Right ventricle myocardium inferior (tissue), 1 donor: ENCODE measurements at regions not wholly inside any gene's neighbourhood (a gene's known extent, or its start where the extent isn't known, plus 50 kb on each side); places are given as distances from the start of the nearest gene placed in this dataset.

Source experiments
- ATAC-seq: fragments of 200-7000 bp; cut with Tn5 transposase; one replicate; pipeline ENCODE4 v1.9.1; 2020; ENCODE audit warnings: mild to moderate bottlenecking, moderate library complexity
- DNase-seq: peaks from one replicate; pipeline ENCODE4 v3.0.0; 2021; ENCODE audit errors: missing footprints
- intact Hi-C: fragments of 100-400 bp; cut with DNase I; formaldehyde crosslinking; loops from one replicate; pipeline ENCODE4 v1.11.0; 2022
- donor health status: DM: no; HTN: yes; CAD: no; lungs with severe emphysema.

DNA sequence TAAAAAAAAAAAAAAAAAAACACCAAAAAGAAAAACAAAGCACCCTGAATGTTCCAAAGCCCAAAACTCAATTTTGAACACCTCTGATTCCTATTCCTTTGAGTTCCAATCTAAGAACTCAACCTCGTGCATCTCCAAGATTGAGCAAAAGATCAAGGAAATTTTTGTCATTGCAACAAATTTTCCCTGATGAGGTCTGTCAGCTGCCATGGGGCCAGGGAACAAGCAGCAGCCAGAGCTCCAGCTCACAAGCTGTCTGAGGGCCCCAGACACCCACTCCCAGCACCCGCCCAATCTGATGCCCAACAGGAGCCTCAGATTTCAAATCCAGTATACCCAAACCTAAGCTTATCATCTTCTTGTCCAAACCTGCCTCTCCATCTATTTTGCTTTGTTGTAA is 87.6 kb upstream of the ACP3 start:
- DNase-seq (no peak), ATAC-seq (no peak)
- intact Hi-C loops, result no loop called here

DNA sequence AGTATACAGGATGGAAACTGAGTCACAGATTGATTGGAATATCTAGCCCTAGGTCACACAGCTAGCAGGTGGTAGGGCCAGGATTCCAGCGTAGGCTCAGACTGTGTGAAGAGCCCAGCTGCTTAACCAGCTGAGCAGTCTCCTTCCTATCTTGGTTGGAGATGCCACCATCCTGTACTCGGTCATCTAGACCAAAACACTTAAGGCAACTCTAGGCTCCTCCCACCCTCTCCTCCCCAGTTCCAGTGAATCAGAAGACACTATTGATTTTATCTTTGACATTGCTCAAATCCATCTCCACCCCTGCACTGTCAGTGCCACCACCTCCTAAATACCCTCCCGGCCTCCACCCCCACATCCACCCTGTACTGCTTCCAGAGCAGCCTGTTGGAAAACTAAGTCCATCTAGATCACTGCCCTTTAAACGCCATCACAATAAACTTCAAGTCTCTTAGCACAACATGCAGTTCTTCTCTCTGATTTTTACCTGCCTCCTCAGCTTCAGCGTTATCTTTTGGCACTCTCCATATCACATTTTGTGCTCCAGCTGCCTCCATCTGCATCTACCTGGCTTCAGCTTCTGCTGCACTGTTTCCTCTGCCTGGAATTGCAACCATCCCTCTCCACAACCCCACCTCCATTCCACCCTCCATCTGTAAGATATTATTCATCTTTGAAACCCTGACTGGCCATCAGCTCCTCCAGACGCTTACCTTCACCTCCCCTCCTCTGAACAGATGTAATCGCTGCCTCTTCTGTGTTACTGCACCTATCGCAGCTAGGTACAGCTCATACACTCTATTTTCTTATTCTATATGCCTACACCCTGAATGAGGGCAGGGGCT is 86.8 kb upstream of the ACP3 start:
- intact Hi-C loops, result no loop called here
- no peak for ATAC-seq
- DNase-seq, result no peak

DNA sequence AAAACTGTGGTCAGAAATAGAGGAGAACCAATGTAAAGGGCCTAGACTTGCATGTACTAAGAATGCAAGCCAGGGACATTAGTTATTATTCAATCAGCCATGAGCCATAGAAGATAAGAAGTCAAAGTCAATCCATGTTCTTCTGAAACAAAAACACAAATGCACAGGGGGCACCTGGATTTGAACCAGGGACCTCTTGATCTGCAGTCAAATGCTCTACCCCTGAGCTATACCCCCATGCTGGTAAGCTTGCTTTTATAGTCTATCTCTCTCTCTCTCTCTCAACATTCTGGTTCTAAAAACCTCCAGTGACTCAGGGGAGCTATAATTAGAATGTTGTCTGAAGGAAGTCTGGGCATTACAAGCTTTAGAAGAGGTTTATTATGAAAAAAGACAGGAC is 85.6 kb upstream of the ACP3 start:
- DNase-seq, result no peak
- intact Hi-C loops, result no loop called here
- ATAC-seq, result peak; percentile 37

DNA sequence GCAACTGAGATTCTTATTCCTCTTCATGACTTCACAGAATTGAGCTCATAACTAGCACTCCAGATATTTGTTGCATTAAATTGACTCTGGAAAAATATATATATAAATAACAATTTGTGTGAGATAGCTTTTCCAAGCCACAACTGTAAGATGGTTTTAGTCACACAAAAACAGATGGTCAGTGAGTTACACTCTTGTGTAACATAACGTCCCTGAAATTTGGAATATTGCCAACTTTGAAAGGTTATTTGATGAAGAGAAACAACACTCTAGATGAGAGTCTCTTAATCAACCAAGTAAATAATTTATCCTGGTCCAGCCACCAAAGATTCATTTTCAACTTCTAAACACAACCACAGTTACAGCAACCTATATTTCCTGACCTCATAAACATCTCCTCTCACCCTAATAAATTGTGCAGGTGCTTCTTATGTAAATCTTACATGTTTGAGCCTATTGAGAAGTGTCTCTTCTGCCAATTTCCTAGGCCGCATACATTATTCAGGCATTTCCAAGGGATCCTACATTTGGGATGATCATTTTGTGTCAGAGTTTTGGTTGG is 84.9 kb upstream of the ACP3 start:
- intact Hi-C loops, result no loop called here
- DNase-seq (no peak), ATAC-seq (no peak)

DNA sequence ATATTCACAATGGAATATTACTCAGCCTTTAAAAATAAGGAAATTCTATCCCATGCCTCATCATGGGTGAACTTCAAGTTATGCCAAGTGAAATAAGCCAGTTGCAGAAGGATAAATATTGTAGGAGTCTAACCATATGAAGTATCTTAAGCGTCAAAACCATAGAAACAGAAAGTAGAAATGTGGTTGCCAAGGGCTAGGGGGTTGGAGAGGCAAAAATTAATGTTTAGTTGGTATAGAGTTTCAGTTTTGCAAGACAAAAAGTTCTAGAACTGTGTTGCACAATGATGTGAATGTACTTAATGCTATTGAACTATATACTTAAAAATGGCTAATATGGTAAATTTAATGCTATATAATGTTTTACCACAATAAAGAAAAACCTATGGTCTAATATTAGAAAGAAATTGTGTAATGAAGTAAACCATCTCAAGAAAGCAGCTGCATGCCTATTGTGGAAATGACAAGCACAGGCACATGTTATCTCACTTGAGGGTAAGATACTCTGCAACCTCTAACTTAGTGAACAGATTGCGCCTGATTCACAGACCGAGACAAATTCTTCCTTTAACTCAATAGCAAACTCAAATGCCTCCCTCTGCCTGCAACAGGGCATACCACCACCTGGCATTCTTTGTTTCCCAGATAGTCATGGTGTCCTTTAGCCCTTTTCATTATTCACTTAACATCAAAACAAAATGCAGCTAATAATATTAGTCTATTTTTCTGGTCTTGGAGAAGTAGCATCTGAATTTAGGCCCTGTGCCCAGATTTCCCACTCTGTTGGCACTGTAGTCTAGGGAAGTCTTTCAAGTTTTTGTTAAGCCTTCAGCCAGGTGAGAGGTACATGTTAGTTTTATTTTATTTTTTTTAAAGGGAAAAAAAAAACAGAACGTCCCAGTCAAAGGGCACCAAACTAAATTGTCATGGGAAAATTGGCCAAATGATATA is 80.2 kb upstream of the ACP3 start:
- DNase-seq (no peak), ATAC-seq (no peak)
- intact Hi-C loops, result no loop called here

DNA sequence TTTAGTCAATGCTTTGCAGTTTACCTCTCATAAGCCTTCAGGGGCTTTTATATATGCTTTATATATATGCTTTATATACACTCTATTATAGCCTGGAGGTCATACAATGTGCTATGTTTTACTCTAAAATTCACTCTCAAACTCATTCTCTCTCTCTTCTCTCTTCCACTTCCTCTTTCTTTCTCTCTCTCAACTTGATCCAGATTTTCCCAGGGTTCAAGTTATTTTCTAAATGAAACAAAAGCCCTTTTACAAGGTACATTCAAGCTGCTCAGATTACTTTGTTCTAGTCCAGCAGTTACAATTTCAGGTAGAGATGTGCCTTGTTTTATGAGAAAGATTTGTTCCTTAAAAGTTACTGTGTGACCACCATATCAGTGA is 79.6 kb upstream of the ACP3 start:
- intact Hi-C loops, result no loop called here
- ATAC-seq (no peak), DNase-seq (no peak)

DNA sequence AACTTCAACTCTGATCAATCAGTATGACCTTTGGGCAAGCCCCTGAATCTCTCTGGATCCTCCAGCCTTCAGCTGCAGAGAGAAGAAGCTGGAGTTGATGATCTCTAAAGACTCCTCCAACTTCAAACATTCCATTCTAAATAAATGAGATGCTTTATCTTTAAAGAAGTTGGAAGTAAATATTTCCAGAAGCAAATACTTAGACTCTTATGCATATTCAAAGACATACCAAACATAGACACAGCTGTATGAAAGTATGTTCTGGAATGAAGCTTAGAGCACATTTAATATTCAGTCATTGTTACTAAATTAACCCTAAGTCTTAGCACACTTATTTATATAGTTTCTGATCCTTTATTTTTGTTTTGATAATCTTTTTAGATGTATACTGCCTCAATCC is 77.6 kb upstream of the ACP3 start:
- ATAC-seq, result no peak
- intact Hi-C loops, result no loop called here
- no peak for DNase-seq

DNA sequence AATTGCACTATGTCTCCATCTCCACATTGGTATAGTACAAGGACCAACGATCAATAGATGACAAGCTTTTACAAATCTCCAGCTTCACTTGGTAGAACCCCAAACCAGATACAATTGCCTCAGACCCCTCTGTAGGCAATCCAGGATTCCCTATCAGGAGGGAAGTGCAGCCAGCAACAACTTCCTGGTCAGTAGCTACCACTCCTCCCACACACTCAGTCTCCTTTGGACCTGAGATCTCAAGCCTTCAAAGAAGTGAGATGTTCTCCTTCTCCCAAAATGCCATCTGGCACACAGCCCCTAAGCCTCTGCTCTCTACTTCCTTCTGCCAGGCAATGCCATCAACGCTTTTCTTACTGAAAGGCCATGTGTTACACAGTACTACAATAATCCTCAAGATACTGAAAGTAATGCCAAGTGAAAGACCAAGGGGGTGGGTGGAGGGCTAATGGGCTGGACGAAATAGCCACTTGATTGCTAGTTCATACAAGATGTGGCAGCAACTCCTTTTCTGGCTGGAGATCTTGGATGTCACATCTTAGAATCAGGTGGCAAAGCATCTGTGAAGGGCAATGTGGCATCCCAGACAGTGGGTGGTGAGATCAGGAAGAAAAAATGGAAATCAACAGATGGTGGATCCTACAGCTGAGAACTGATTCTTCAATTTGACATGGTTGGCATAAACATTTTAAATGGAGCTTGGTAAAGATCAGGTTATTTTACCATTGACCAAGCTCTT is 75.3 kb upstream of the ACP3 start:
- intact Hi-C loops, result no loop called here
- ATAC-seq (no peak), DNase-seq (no peak)

DNA sequence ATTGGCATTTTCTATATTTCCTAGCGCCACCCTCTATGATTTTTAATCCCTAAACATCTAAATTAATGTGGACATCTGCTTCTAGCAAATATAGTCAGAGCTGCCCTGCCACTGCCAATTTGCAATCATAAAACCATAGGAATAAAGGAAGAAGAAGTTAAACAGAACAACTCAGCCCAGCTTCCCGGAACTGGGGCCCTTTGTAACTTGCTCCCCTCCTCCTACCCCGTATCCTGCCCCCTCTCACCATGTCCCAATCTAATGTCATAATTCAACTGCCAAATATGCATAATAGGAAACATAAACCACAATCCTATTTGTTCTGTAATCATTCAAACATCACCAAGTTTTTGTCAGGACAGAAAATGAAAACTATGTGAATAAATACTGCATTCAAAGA is 74.4 kb upstream of the ACP3 start:
- DNase-seq (no peak), ATAC-seq (no peak)
- intact Hi-C loops, result no loop called here

DNA sequence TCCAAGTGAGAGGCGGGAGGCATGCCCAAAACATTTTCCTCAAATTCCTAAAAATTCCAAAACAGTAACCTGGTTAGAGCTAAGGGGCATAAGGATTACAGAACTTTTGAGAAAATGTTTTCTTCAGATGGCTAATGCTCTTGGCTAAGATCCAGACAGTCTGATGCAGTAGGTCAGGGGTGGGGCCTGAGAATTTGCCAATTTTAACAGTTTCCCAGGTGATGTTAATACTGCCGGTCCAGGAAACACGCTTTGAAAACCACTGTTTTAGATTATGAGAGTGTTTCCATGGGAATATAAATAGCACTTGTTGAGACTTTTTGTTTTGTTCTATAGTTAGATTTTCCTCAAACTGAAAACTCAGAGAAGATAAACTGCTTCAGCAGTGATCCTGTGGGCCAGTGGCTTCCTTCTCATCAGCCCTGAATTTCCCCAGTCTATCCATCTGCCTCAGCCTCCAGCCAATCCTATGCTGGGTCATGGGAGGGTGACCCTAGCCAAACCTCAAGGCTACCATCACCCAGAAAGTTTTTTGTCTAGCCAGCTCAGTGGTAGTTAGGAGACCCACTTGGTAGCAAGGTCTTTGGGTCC is 71.6 kb upstream of the ACP3 start:
- no peak for DNase-seq
- ATAC-seq, result no peak
- intact Hi-C loops, result no loop called here

DNA sequence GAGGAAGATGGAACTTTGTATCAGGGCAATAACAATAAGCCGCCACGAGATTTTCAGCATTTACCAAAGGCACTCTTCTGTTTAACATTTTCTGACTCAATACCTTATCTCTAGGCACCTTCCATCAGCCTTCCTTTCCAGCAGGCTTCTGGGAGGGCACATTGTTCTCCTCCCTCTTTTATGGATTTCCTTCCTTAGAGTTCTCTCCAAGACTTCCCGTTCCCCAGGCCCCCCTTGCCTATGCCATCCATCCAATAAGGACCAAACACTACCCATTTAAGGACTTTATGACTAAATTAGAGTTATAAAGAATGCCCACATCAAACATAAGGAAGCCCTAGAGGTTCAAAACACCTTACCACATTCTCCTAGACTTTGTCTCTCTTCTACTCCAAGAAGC is 71.0 kb upstream of the ACP3 start:
- intact Hi-C loops, result no loop called here
- ATAC-seq (no peak), DNase-seq (no peak)

DNA sequence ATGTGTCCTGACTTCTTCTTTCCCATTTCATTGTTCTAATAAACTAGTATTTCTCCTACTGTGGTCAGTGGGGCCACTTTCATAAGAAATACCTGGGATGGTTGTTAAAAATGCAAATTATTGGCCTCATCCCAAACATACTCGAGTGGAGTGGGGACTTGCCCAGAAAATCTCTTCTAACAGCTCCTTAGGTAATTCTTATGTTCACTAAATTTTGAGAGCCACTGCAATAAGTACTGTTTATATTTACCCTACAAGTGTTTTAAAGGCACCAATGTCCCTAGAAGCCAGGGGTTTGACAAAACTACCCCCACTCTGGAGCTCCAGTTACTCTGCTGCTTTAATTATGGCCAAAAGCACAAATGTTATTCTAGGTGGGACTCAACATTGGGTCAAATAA is 70.0 kb upstream of the ACP3 start:
- ATAC-seq (no peak), DNase-seq (no peak)
- intact Hi-C loops, result no loop called here

DNA sequence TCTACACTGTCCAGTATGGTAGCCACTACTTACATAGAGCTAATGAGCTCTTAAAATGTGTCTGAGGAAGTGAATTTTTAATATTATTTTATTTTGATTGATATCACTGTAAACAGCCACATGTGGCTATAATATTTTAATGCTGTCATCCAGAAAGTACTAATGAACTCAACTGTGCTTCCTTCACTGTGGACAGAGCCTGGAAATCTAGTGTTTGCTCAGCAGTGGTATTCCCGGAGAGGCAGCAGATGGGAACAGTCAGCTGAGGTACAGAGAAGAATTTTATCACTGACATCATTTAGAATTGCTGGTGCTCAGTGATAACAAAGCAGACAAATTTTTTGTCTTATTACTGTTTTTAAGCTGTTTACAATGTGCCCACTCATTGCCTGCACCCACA is 68.7 kb upstream of the ACP3 start:
- DNase-seq, result no peak
- no peak for ATAC-seq
- intact Hi-C loops, result no loop called here

DNA sequence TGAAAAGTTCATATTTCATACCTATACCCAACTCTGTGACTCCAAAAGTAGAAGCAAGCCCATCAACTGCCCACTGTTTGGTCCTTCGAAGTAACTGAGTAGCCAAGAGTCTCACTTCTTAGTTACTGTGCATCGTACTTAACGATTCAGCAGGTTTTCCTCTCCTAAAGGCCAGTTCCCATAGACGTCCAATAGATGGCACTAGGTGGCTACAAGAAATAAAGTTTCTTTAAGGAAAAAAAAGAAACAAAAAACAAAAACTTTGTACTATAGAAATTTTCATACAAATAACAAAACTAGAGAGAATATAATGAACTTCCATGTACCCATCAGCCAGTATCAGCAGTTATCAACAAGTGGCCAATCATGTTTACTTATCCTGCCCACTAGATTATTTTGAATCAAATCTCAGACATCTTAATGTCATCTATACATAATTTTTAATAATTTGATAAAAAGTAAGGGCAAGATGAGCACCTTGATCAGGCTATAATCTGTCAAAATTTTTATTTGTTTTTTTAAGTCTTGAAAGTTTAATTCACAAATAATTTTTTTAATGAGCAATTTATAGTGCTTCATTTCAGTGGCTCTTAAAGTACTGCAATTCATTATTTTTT is 63.8 kb upstream of the ACP3 start:
- no peak for DNase-seq
- ATAC-seq, result no peak
- intact Hi-C loops, result loop anchor here (1.0 kb wide), 1 partner anchor 90 kb away; no protein-coding TSS in a partner anchor

DNA sequence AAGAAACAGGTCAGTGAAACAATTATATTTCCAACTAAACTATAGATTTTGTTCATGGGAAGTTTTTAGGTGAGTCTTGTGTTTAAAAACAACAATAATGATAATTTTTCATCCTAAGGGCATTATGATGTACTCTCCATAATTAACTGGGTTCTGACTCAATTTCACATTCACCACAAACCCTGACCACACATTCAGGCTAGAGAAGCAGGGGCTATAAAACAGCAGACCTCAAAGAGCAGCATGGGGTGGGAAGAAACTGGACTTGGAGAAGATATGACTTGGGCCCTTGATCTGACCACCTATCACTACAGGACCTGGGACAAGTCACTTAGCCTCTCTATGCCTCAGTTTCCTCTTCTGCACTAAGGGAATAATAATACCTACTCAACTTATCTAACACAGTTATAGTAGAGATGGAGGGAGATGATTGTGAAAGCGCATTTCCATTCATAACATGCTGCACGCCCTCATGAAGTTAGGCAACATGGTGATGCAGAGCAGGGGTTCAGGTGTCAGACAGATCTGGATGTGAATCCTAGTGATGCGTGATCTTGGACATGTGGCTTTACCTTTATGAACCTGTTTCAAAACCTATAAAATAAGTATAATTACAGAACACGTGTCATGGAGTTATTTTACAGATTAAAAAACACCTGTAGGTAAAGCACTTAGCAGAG is 63.0 kb upstream of the ACP3 start:
- intact Hi-C loops, result no loop called here
- ATAC-seq (no peak), DNase-seq (no peak)

DNA sequence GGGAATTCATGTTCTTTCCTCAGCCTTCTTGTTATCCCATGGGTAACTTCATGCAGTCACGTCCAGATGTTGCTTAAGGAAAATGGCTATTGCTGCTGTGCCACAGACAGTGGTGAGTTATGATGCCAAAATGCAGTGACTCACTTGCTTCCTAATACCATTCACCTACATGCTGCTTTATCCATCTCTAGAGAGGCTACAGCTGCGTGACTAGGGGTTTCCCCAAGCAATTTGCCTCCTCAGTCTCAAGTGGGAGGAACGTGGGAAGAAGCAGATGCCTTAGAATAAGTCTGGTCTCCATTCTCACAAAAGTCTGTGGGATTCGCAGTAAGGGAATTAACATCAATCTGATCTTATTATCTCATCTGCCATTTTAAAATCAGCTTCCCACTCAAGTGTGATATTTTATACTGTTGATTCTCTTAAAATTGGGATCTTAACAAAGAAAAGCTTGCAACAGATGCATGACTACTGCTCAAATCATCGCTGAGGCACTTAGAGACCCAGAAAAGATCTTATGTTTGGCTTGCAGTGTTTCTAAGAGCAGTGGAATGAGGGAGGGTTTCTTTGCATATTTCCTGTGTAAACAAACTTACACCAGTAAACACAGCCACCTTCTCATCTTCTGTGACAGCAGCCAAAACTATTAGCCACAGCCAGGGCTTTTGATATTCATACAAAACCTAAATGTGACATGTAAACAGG is 62.0 kb upstream of the ACP3 start:
- ATAC-seq, result peak; percentile 68
- intact Hi-C loops, result loop anchor here (5.0 kb wide), 1 partner anchor 142 kb away; no protein-coding TSS in a partner anchor
- DNase-seq, result no peak

DNA sequence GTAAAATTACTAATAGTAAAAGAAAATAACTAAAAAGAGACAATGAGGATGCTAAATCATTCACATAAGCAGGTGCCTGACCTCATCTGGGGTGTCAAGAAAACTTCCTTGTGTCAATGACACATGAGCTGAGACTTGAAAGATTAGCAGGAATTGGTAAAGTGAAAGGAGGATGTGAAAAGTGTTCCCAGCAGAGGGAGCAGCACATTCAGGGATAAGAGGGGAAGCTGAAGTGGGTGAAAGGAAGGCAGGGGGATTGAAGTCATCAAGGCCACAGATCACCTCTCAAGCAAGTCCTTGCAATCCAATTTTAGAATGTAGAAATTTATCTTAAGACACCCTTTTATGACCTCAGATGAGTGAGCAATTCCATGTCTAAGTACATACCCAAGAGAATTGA is 60.2 kb upstream of the ACP3 start:
- peak; percentile 31 for ATAC-seq
- intact Hi-C loops, result loop anchor here (5.0 kb wide), 1 partner anchor 140 kb away; no protein-coding TSS in a partner anchor

More for the DNA sequence above, 60.2 kb upstream of the ACP3 start:
- no peak for DNase-seq
